Lower leg skin (tissue), 4 donors: ENCODE measurements at regions not wholly inside any gene's neighbourhood (a gene's known extent, or its start where the extent isn't known, plus 50 kb on each side); places are given as distances from the start of the nearest gene placed in this dataset.
"Not testable (repeated sequence)": the region's sequence is repeated elsewhere in the genome, so short reads cannot be mapped to it uniquely, and the experiment has no call there.

Source experiments
- DNase-seq, 2 donors: peaks; one replicate each; pipeline ENCODE4 v3.0.0-alpha.2; 2019; ENCODE audit warnings: low spot score in 2 of 2
- H3K4me3 ChIP-seq: fragments of 200-600 bp; sonication (generic); 2 replicates; pipeline ENCODE4 v1.5.1; 2017; ENCODE audit warnings: mild to moderate bottlenecking, low read depth; ENCODE audit not compliant: poor library complexity, severe bottlenecking
- POLR2A ChIP-seq, 2 donors: fragments of 450-650 bp; IDR thresholded peaks; one replicate each; pipeline ENCODE4 v1.6.1; 2016 to 2017; ENCODE audit warnings: antibody characterized with exemption in 2 of 2, mild to moderate bottlenecking in 1 of 2, moderate library complexity in 1 of 2
- WGBS, 2 donors: methylation state at CpG; one replicate each; pipeline ENCODE4 v1.1.5; 2018; 5-methylcytosine and 5-hydroxymethylcytosine counted together
- intact Hi-C: fragments of 100-400 bp; cut with DNase I; formaldehyde crosslinking; loops from one replicate; pipeline ENCODE4 v1.15.0; 2023; ENCODE audit warnings: low total_unique reads
- TF ChIP-seq, protein P1 (sequence below), 3 donors: fragments of 450-650 bp; IDR thresholded peaks; one replicate each; pipeline ENCODE4 v1.5.1; 2016; ENCODE audit warnings: antibody characterized with exemption in 3 of 3, mild to moderate bottlenecking in 3 of 3, moderate library complexity in 2 of 3

DNA sequence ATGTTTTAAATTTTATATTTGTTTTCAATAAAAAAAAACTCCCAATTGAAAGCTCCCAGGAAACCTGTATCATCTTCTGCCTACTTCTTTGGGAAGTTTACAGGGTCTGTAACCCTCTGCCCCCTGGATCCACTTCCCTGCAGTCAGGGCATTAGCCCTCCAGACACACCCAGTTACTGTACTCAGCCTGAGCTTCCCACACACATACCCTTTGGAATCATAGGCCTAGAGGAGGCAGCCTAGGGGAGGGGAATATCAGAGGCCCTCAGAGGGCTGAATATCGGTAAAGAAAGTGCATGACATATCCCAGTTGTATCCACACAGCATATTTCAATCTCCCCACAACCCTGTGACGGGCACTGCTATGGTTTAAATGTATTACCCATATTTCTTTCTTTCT is 56.2 kb upstream of the TFPI start:
- H3K4me3 ChIP-seq, DNase-seq, intact Hi-C loops: not testable (repeated sequence)
- WGBS, 2 donors, result 85 to 91% methylated on average over 2 of the region's 2 CpGs

DNA sequence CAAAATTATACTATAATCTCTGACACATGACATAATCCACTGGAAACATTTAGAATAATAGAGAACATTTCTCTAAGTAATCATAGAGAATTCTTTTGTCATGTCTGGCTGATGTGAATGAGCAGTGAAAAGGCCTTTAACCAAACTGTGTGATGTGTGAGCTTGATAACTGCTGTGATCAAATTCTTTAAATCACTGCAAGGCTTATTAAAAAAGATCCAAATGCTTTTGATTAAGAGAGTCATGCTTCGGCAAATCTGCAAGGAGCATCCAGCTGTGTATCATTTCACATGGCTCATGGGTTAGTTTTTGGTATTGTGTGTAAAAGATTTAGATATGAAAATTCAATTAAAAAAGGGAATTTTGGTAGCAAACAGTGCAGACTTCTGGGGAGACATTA is 58.6 kb upstream of the TFPI start:
- intact Hi-C loops, result no loop called here
- no peak for DNase-seq
- no peak for TF ChIP-seq POLR2A (IDR thresholded peaks at IDR 0.05)
- WGBS, 2 donors, result 57 to 60% methylated on average over 1 of the region's 1 CpG
- H3K4me3 ChIP-seq, result no peak overlapping the region

DNA sequence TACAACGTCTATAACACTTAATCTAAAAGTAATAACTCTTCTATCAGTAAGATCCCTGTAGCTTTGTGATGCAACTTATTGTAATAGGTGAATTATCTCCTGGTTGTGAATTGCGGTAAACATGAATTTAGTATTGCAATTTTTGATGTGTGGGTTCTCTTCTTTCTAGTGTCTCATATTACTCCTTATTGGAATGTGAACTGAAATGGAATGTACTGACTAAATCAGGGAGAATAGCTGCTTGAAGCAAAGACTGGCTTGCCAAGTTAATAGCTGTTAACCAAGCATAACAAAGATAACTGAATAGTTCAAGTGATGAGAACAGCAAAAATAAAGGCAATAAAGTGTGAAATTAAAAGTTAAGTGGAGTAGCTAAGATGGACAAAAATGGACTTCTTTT is 60.5 kb upstream of the TFPI start:
- intact Hi-C loops, result no loop called here
- no peak for DNase-seq
- no peak overlapping the region for H3K4me3 ChIP-seq
- TF ChIP-seq, protein P1, sequence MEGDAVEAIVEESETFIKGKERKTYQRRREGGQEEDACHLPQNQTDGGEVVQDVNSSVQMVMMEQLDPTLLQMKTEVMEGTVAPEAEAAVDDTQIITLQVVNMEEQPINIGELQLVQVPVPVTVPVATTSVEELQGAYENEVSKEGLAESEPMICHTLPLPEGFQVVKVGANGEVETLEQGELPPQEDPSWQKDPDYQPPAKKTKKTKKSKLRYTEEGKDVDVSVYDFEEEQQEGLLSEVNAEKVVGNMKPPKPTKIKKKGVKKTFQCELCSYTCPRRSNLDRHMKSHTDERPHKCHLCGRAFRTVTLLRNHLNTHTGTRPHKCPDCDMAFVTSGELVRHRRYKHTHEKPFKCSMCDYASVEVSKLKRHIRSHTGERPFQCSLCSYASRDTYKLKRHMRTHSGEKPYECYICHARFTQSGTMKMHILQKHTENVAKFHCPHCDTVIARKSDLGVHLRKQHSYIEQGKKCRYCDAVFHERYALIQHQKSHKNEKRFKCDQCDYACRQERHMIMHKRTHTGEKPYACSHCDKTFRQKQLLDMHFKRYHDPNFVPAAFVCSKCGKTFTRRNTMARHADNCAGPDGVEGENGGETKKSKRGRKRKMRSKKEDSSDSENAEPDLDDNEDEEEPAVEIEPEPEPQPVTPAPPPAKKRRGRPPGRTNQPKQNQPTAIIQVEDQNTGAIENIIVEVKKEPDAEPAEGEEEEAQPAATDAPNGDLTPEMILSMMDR (IDR thresholded peaks at IDR 0.05), result no peak
- TF ChIP-seq POLR2A (IDR thresholded peaks at IDR 0.05), result no peak
- WGBS, 2 donors, result 61 to 69% methylated on average over 2 of the region's 2 CpGs

DNA sequence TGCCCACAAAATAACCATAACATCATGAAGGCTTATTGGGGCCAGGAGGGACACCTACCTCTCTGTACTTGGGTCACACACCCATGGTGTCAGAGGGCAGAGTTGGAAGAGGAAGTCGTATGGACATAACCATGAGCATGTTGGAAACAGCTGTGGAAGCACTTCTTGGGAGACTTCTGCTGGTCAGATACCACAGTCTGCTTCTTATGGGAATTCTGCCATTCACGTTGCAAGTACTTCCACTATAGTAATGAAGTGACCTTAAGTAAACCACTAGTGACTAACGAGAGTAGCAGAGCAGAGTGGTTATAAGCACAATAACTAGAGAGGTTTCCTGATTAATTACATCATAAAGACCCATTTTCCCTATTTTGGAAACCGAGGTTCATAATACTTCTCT is 61.1 kb upstream of the TFPI start:
- 63 to 89% methylated on average over 4 of the region's 4 CpGs for WGBS, 2 donors
- no peak for DNase-seq
- no peak overlapping the region for H3K4me3 ChIP-seq
- no peak for TF ChIP-seq POLR2A (IDR thresholded peaks at IDR 0.05)
- TF ChIP-seq, protein P1 (IDR thresholded peaks at IDR 0.05), result no peak
- intact Hi-C loops, result no loop called here

DNA sequence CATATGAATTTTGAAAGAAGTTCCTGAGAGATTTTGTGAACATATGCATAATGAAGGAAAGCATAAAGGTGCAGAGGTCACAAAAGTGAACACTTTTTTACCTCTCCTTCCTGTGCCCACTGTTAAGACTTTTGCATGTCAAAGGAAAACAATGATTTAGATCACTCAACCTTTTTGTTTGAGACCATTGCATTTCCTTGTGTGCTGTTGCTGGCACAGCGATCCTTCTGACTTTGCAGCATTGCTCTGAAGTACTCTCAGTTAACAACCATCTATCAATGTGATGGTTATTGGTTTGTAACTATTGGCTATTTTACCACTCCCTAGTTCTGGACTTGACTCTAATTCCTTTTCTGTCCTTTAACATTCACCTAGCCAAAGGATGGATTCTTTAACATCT is 61.7 kb upstream of the TFPI start:
- intact Hi-C loops, result no loop called here
- WGBS, 2 donors, result 100% methylated on average over 1 of the region's 1 CpG
- DNase-seq, result no peak
- H3K4me3 ChIP-seq, result no peak overlapping the region
- TF ChIP-seq, protein P1 (IDR thresholded peaks at IDR 0.05), result no peak
- no peak for TF ChIP-seq POLR2A (IDR thresholded peaks at IDR 0.05)

DNA sequence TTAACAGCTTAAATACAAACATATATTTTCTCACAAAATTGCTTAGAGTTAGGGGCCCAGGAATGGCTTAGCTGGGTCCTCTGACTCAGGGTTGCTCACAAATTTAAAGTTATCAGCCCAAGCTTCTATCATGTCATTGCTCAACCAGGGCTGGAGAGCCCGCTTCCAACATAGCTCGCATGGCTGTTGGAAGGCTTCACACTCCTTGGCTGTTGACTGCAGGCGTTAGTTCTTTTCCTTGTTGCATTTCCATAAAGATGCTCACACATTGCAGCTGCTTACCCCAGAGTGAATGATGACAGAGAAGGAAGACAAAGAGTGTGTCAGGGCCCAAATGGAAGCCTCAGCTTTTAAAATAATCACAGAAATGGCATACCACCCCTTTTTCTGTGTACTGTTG is 62.9 kb upstream of the TFPI start:
- no peak for DNase-seq
- intact Hi-C loops, result no loop called here
- WGBS, 2 donors, result 87 to 95% methylated on average over 3 of the region's 3 CpGs
- TF ChIP-seq, protein P1 (IDR thresholded peaks at IDR 0.05), result no peak
- no peak for TF ChIP-seq POLR2A (IDR thresholded peaks at IDR 0.05)
- H3K4me3 ChIP-seq, result no peak overlapping the region

DNA sequence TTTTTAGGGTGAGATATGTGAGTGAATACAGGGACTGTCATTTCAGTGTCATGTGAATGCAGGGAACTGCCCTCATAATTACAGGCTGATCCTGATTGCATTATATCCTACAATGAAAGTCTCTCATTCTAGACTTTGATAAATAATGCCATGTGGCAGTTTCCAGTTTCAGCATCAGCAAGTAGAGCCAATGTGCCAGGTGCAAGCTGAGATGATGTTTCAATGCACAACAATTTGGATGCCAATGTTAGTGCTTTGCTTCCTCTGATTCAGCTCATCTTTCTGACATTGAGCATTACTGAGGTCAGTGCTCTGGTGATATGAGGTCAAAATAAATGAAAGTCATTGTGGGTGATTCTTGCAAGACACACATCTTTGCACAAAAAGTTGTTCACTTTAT is 63.7 kb upstream of the TFPI start:
- DNase-seq, result no peak
- intact Hi-C loops, result no loop called here
- H3K4me3 ChIP-seq, result no peak overlapping the region
- TF ChIP-seq, protein P1 (IDR thresholded peaks at IDR 0.05), result no peak
- TF ChIP-seq POLR2A (IDR thresholded peaks at IDR 0.05), result no peak
